ENCODE measurements at regions not wholly inside any gene's neighbourhood (a gene's known extent, or its start where the extent isn't known, plus 50 kb on each side); places are given as distances from the start of the nearest gene placed in this dataset.

DNA sequence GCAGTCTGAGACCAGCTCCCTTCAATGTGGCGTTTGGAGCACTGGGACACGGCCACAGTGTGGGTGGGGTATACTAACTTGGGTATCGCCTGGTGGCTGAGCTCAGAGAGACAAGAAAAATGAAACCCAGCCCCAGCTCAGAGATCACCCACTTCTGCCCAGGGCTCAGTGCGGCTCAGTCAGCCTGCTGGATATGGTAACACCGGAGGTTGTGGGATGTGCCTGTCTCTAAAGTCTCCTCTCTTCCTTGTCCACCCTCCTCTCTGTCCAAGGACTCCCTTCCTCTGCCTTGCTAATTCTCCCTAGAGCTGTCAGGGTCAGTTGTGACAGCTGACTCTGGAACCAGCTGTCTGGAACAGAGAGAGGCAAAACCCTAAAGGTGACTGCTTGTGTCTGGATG is 149.1 kb downstream of the PTPN20 start:
- no peaks in the 10 kb centered on the region for H3K36me3 ChIP-seq
- WGBS, result 92% methylated on average over 5 of the region's 5 CpGs
- no peak for DNase-seq (ENCODE audit: extremely low spot score)
- peaks cover 0 to 5% (median 0%) of the 10 kb centered on the region in 4 donors for H3K4me1 ChIP-seq
- H3K27ac ChIP-seq (replicated peaks in 1 of 4), result no peak overlapping the region
- intact Hi-C loops (cut with DNase I), result no loop called here
- H3K9me3 ChIP-seq, result no peaks in the 10 kb centered on the region
- no peak for TF ChIP-seq POLR2A (IDR thresholded peaks at IDR 0.05; ENCODE audit: low read depth)
- TF ChIP-seq CTCF (IDR thresholded peaks at IDR 0.05), result no peak
- TF ChIP-seq EP300 (IDR thresholded peaks at IDR 0.05), result no peak
- TF ChIP-seq POLR2AphosphoS5 (IDR thresholded peaks at IDR 0.05), result no peak
- peaks cover 0 to 7% (median 0%) of the 10 kb centered on the region in 4 donors for H3K27me3 ChIP-seq
- H3K4me3 ChIP-seq, result no peak overlapping the region

- no peak for DNase-seq (ENCODE audit: extremely low spot score)
- 83% methylated on average over 8 of the region's 8 CpGs for WGBS
- Histone ChIP-seq H3K4me1 (peaks cover 0 to 5% (median 0%) of the 10 kb centered on the region in 4 donors), H3K9me3 (no peaks in the 10 kb centered on the region), H3K36me3 (no peaks in the 10 kb centered on the region), H3K27ac (replicated peaks in 1 of 4) (no peak overlapping the region), H3K4me3 (no peak overlapping the region), H3K27me3 (peaks cover 0 to 7% (median 0%) of the 10 kb centered on the region in 4 donors)
- TF ChIP-seq CTCF (IDR thresholded peaks at IDR 0.05), result no peak
- intact Hi-C loops (cut with DNase I), result no loop called here
These were observed 149.8 kb downstream of the PTPN20 start for GRCh38 chr10:47060993-47061500.

- H3K27me3 ChIP-seq, result peaks cover 0 to 7% (median 0%) of the 10 kb centered on the region in 4 donors
- intact Hi-C loops (cut with DNase I), result no loop called here
- no peaks in the 10 kb centered on the region for H3K36me3 ChIP-seq
- 97% methylated on average over 3 of the region's 3 CpGs for WGBS
- H3K27ac ChIP-seq (replicated peaks in 1 of 4), result no peak overlapping the region
- TF ChIP-seq POLR2A (IDR thresholded peaks at IDR 0.05; ENCODE audit: low read depth) (no peak), CTCF (IDR thresholded peaks at IDR 0.05) (no peak), POLR2AphosphoS5 (IDR thresholded peaks at IDR 0.05) (no peak), EP300 (IDR thresholded peaks at IDR 0.05) (no peak)
- H3K4me3 ChIP-seq, result no peak overlapping the region
- H3K9me3 ChIP-seq, result no peaks in the 10 kb centered on the region
- peaks cover 0 to 5% (median 0%) of the 10 kb centered on the region in 4 donors for H3K4me1 ChIP-seq
- no peak for DNase-seq (ENCODE audit: extremely low spot score)
These were observed 150.5 kb downstream of the PTPN20 start for GRCh38 chr10:47061776-47062175.

DNA sequence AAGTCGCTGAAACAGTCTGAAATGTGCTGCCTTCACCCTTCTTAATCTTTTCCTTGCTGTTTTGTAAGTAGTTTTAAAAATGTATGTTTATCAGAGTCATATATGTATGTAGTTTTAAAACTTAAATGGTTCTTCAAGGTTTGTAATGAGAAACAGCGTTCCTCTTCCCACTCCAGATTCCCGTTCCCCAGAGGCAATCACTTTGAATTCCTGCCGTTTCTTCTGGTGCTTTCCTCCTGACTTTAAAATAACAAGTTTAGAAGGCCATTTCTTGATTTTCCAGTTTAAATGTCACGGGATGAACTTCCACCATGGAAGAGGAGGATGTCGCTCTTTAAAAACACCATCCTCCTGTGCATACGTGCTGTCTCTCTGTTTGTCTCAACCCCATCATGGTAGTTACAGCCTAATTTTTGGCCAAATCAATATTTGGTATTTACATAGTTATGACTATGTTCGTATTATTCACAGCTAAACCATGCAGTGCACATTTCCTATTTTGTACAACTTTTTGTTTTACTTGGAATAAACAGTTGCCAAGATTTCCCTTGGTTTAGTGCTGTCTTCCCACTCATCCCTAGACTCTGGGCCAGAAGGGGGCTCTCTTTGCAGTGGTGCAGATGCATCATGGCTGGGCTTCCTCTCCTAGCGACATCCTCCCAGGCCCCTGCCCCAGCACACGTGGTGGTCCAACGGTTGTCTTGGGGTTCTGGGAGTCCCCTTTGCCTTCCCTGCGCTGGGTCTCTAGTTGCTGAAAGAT is 151.4 kb downstream of the PTPN20 start:
- intact Hi-C loops (cut with DNase I), result no loop called here
- WGBS, result 64% methylated on average over 12 of the region's 12 CpGs
- Histone ChIP-seq H3K36me3 (no peaks in the 10 kb centered on the region), H3K27ac (replicated peaks in 1 of 4) (no peak overlapping the region), H3K4me3 (no peak overlapping the region), H3K4me1 (peaks cover 0 to 5% (median 0%) of the 10 kb centered on the region in 4 donors), H3K9me3 (no peaks in the 10 kb centered on the region), H3K27me3 (peaks cover 0 to 7% (median 0%) of the 10 kb centered on the region in 4 donors)
- no peak for DNase-seq (ENCODE audit: extremely low spot score)
- TF ChIP-seq POLR2A (IDR thresholded peaks at IDR 0.05; ENCODE audit: low read depth) (no peak), EP300 (IDR thresholded peaks at IDR 0.05) (no peak), POLR2AphosphoS5 (IDR thresholded peaks at IDR 0.05) (no peak), CTCF (IDR thresholded peaks at IDR 0.05) (no peak)

Measured in esophagus muscularis mucosa (tissue), 4 donors.